Right lobe of liver (tissue), 6 donors: ENCODE measurements at regions not wholly inside any gene's neighbourhood (a gene's known extent, or its start where the extent isn't known, plus 50 kb on each side); places are given as distances from the start of the nearest gene placed in this dataset.
A peak's percentile ranks its signal among the peaks of the same experiment; 100 is the strongest.

Experiments used
- ATAC-seq, 4 donors: fragments of 200-7000 bp; cut with Tn5 transposase; one replicate each; pipeline ENCODE4 v1.9.1; 2020; ENCODE audit warnings: mild to moderate bottlenecking in 4 of 4, moderate library complexity in 4 of 4
- DNase-seq, 3 donors: peaks; one replicate each; pipeline ENCODE4 v3.0.0-alpha.2; 2020
- H3K27ac ChIP-seq, 3 donors: fragments of 200-600 bp; one replicate each; pipeline ENCODE4 v1.8.0; 2022
- H3K27me3 ChIP-seq, 2 donors: fragments of 200-600 bp; one replicate each; pipeline ENCODE4 v1.8.0; 2022
- H3K36me3 ChIP-seq, 4 donors: fragments of 200-600 bp; sonication (generic) in 1 of 4; one replicate each; pipeline versions ENCODE4 v1.5.1 to v1.8.0; 2017 to 2022; ENCODE audit warnings: control low read depth in 1 of 4
- H3K4me1 ChIP-seq, 4 donors: fragments of 200-600 bp; sonication (generic) in 1 of 4; one replicate each; pipeline versions ENCODE4 v1.5.1 to v1.8.0; 2017 to 2022; ENCODE audit warnings: control low read depth in 1 of 4
- H3K4me3 ChIP-seq, 3 donors: fragments of 200-600 bp; one replicate each; pipeline ENCODE4 v1.8.0; 2022
- H3K9me3 ChIP-seq, 4 donors: fragments of 200-600 bp; sonication (generic) in 1 of 4; one replicate each; pipeline versions ENCODE4 v1.5.1 to v1.8.0; 2017 to 2022; ENCODE audit warnings: control low read depth in 1 of 4
- POLR2A ChIP-seq: fragments of 450-650 bp; IDR thresholded peaks from one replicate; pipeline ENCODE4 v1.6.1; 2017; ENCODE audit warnings: antibody characterized with exemption, mild to moderate bottlenecking
- WGBS: methylation state at CpG from one replicate; pipeline ENCODE4 v1.1.6; 2018; ENCODE audit warnings: low coverage, low lambda C conversion rate; ENCODE audit not compliant: insufficient coverage; ENCODE audit errors: missing lambda C conversion rate; 5-methylcytosine and 5-hydroxymethylcytosine counted together
- intact Hi-C, 2 donors: fragments of 100-400 bp; cut with DNase I; formaldehyde crosslinking; loops; one replicate each; pipeline versions ENCODE4 v1.11.2 to v1.14.1; 2022
- TF ChIP-seq, protein P1 (sequence below), 4 donors: fragments of 200-600 bp in 3 of 4; fragments of 450-650 bp in 1 of 4; IDR thresholded peaks; one replicate each; pipeline versions ENCODE4 v1.5.1 to v1.8.0; 2016 to 2022; ENCODE audit warnings: antibody characterized with exemption in 4 of 4, mild to moderate bottlenecking in 2 of 4
- donor health status: DM: no; HTN: yes; CAD: no.
- donor health status: DM: no; HTN: no; CAD: no.
- donor health status: DM: no; HTN: no; CAD: no.
- donor health status: DM: no; HTN: yes; CAD: no.
- donor health status: DM: no; HTN: yes; CAD: no.

DNA sequence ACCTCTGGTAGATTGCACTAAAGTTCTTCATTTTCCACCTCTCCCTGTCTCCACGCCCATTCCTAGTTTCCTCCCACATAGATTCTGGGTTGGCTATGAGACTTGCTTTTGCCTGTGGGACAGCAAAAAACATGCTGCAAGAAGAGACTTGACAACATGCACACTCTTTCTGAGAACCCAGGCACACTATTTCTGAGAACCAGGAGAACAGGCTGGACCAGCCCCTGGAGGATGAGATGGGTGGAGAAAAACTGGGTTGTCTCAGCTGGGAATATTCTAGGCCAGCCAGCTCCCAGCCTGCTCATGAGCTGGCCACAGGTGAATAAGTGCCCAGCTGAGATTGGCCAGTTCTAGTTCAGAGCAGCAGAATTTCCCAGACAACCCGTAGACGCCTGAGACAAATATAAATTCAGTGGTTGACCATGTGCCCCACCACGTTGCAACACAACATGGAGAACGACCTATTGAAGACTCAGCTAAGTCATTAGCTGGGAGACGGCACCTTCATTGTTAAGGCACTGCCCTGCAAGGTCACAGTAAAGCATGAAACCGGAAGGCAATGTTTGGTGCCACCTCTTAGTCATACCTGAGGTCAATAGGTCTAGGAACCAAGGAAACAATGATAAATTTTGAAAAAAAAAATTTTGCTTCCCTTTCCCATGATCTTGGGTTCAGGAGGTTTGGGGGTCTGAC, 92.7 kb upstream of the AKR1E2 start:
- Histone ChIP-seq H3K27ac (no peak overlapping the region), H3K9me3 (no peaks in the 10 kb centered on the region), H3K36me3 (no peaks in the 10 kb centered on the region), H3K27me3 (no peaks in the 10 kb centered on the region), H3K4me1 (no peaks in the 10 kb centered on the region), H3K4me3 (no peak overlapping the region)
- DNase-seq (no peak), ATAC-seq (peak in 1 of 4 donors; percentile 34)
- 65% methylated on average over 6 of the region's 7 CpGs for WGBS
- TF ChIP-seq POLR2A, result no peak
- intact Hi-C loops, result no loop called here

DNA sequence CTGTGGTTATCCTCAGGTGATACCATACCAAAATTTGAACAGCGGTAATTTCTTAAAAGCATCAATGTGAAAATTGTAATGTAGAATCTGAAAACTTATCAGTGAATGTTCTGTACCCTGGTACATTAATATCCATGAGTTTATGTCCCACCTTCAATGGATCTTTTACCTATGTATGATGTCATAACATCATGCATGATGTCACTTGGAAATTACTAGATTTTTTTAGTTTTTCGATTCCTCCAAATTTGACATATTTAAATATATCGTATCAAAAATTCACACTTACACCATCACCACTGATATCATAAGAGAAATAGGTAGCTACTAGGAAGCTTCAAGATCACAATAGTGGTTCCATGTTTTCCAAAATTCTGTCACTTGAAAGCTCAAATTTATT, 95.0 kb upstream of the AKR1E2 start:
- Histone ChIP-seq H3K36me3 (no peaks in the 10 kb centered on the region), H3K9me3 (no peaks in the 10 kb centered on the region), H3K27me3 (no peaks in the 10 kb centered on the region), H3K4me3 (no peak overlapping the region), H3K4me1 (no peaks in the 10 kb centered on the region), H3K27ac (no peak overlapping the region)
- DNase-seq (no peak), ATAC-seq (no peak)
- intact Hi-C loops, result no loop called here
- 88% methylated on average over 3 of the region's 3 CpGs for WGBS
- TF ChIP-seq, protein P1, sequence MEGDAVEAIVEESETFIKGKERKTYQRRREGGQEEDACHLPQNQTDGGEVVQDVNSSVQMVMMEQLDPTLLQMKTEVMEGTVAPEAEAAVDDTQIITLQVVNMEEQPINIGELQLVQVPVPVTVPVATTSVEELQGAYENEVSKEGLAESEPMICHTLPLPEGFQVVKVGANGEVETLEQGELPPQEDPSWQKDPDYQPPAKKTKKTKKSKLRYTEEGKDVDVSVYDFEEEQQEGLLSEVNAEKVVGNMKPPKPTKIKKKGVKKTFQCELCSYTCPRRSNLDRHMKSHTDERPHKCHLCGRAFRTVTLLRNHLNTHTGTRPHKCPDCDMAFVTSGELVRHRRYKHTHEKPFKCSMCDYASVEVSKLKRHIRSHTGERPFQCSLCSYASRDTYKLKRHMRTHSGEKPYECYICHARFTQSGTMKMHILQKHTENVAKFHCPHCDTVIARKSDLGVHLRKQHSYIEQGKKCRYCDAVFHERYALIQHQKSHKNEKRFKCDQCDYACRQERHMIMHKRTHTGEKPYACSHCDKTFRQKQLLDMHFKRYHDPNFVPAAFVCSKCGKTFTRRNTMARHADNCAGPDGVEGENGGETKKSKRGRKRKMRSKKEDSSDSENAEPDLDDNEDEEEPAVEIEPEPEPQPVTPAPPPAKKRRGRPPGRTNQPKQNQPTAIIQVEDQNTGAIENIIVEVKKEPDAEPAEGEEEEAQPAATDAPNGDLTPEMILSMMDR (IDR thresholded peaks at IDR 0.05), result no peak
- TF ChIP-seq POLR2A, result no peak

DNA sequence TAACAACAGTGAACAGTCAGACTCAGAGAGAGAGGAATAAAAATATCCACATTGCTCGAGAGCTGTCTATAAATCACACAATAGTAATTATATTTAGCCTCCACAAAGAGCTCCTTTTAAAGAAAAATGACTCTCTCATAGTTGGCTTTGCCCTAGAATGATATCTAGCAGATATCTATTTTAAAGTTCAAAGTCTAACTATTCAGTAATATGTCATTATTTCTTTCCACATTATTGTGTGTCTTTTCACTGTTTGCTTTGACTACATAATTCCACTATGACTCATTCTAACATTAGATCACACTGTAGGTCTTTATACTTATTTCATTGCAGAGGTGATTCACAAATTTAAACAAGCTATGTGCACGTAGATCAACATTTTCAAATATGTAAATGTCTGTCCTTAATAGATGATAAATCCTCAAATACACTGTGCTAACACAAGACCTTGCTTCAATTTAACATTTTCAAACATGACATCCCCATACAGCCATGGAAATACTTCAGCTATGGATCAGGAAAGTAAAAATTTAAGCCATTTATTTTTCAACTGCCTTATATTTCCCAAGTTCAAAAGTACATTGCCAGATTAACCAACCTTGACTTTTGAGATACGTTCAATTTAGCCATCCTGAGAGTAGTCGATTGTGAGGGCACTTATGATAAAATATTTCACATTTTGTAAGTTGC, 99.9 kb upstream of the AKR1E2 start:
- no peaks in the 10 kb centered on the region for H3K27me3 ChIP-seq
- intact Hi-C loops, result no loop called here
- DNase-seq (no peak), ATAC-seq (peak in 1 of 4 donors; percentile 83)
- H3K4me3 ChIP-seq, result no peak overlapping the region
- 48% methylated on average over 4 of the region's 4 CpGs for WGBS
- no peaks in the 10 kb centered on the region for H3K9me3 ChIP-seq
- TF ChIP-seq POLR2A, result no peak
- TF ChIP-seq, protein P1 (IDR thresholded peaks at IDR 0.05), result no peak
- H3K4me1 ChIP-seq, result no peaks in the 10 kb centered on the region
- no peak overlapping the region for H3K27ac ChIP-seq
- no peaks in the 10 kb centered on the region for H3K36me3 ChIP-seq

DNA sequence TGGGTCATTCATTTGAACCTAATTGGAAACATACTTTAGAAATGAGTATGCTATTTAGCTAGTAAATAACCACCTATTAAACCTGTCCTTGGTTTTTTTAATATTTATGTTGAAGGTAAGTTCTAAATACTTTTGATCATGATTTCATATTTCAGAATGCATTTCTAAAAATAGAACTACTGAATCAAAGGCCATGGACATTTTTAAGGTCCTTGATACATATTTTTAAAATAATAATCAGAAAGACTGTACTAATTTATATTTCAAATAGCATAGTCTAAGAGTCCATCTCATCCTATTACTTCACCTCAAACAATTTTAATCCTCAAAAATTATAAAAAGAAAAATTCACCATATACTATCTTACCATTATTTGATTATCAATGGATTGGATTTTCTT, 102.1 kb upstream of the AKR1E2 start:
- TF ChIP-seq, protein P1 (IDR thresholded peaks at IDR 0.05), result no peak
- no peak for TF ChIP-seq POLR2A
- H3K9me3 ChIP-seq, result no peaks in the 10 kb centered on the region
- no peaks in the 10 kb centered on the region for H3K36me3 ChIP-seq
- no peak overlapping the region for H3K4me3 ChIP-seq
- no peaks in the 10 kb centered on the region for H3K4me1 ChIP-seq
- no peaks in the 10 kb centered on the region for H3K27me3 ChIP-seq
- intact Hi-C loops, result no loop called here
- ATAC-seq (no peak), DNase-seq (no peak)
- no peak overlapping the region for H3K27ac ChIP-seq

DNA sequence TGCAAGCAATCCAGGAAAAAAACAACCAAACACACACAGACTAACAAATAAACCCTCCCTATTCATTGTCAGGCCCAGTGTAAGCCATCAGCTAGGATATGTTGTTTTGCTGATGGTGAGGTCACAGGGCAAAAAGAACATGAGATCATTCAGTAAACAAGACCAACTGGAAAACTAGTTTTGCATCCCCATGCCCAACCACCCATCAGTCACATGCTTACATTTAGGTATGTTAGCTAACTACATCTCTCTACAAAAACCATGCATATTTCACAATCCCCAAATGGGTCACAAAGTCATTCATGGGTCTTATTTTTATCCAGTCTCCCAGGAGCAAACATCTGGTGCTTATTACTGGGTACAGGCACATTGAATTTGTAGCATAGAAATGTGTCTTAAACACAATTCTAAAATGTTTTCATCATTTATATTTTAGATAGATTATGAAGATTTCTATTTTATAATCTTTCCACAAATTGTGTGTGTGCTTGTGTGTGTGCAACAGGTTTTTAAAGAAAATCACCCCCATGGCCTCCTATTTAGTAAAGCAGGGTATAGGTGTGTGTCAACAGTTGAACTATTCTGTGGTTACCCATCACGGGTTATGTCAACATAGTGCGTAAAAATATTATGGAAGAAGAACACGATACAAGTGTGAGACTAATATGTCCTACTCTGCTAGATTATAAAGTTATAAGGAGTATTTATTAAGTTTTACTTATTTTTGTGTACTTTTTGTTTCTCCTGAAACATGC, 103.8 kb upstream of the AKR1E2 start:
- TF ChIP-seq, protein P1 (IDR thresholded peaks at IDR 0.05), result no peak
- no peak for TF ChIP-seq POLR2A
- H3K27ac ChIP-seq, result no peak overlapping the region
- H3K4me1 ChIP-seq, result no peaks in the 10 kb centered on the region
- no peaks in the 10 kb centered on the region for H3K9me3 ChIP-seq
- no peaks in the 10 kb centered on the region for H3K27me3 ChIP-seq
- no peak overlapping the region for H3K4me3 ChIP-seq
- intact Hi-C loops, result no loop called here
- DNase-seq (no peak), ATAC-seq (peak in 1 of 4 donors; percentile 70)
- no peaks in the 10 kb centered on the region for H3K36me3 ChIP-seq
- 82% methylated on average over 3 of the region's 3 CpGs for WGBS
